Esophagus squamous epithelium (tissue), 5 donors: ENCODE measurements at regions not wholly inside any gene's neighbourhood (a gene's known extent, or its start where the extent isn't known, plus 50 kb on each side); places are given as distances from the start of the nearest gene placed in this dataset.

ENCODE experiments used
- DNase-seq: peaks from one replicate; lab custom pipeline; 2025; lab: John Stamatoyannopoulos, UW
- H3K27ac ChIP-seq, 4 donors: fragments of 200-600 bp; sonication (generic); one replicate each; pipeline ENCODE4 v1.5.1; 2016 to 2019; ENCODE audit warnings: mild to moderate bottlenecking in 1 of 4
- H3K27me3 ChIP-seq, 4 donors: fragments of 200-600 bp; sonication (generic); 1 replicate in 3 of 4; 2 replicates in 1 of 4; pipeline versions ENCODE4 v1.5.1 to v1.6.0; 2017 to 2021; ENCODE audit warnings: antibody characterized with exemption in 1 of 4
- H3K36me3 ChIP-seq, 3 donors: fragments of 200-600 bp; sonication (generic); one replicate each; pipeline ENCODE4 v1.5.1; 2016 to 2019
- H3K4me1 ChIP-seq, 3 donors: fragments of 200-600 bp; sonication (generic); one replicate each; pipeline ENCODE4 v1.5.1; 2017 to 2019
- H3K4me3 ChIP-seq, 4 donors: fragments of 200-600 bp; sonication (generic); 1 replicate in 3 of 4; 2 replicates in 1 of 4; pipeline ENCODE4 v1.5.1; 2016 to 2019; ENCODE audit warnings: mild to moderate bottlenecking in 2 of 4, moderate library complexity in 1 of 4
- H3K9me3 ChIP-seq, 3 donors: fragments of 200-600 bp; sonication (generic); one replicate each; pipeline ENCODE4 v1.5.1; 2016 to 2019
- POLR2A ChIP-seq, 4 donors: fragments of 450-650 bp; IDR thresholded peaks; one replicate each; pipeline ENCODE4 v1.6.1; 2017; ENCODE audit warnings: antibody characterized with exemption in 4 of 4, mild to moderate bottlenecking in 4 of 4, moderate library complexity in 3 of 4
- WGBS, 2 donors: methylation state at CpG; one replicate each; pipeline ENCODE4 v1.1.5; 2018; 5-methylcytosine and 5-hydroxymethylcytosine counted together
- intact Hi-C: fragments of 100-400 bp; cut with DNase I; formaldehyde crosslinking; loops from one replicate; pipeline ENCODE4 v1.15.0; 2022
- TF ChIP-seq, protein P1 (sequence below), 6 experiments: fragments of 450-650 bp in 4 of 6; fragments of 200-600 bp in 2 of 6; sonication (generic) in 2 of 6; IDR thresholded peaks; one replicate each; pipeline ENCODE4 v1.5.1; 2016 to 2019; ENCODE audit warnings: antibody characterized with exemption in 6 of 6, mild to moderate bottlenecking in 4 of 6, moderate library complexity in 4 of 6
- donor health status: DM: yes; HTN: yes; CAD: no.

DNA sequence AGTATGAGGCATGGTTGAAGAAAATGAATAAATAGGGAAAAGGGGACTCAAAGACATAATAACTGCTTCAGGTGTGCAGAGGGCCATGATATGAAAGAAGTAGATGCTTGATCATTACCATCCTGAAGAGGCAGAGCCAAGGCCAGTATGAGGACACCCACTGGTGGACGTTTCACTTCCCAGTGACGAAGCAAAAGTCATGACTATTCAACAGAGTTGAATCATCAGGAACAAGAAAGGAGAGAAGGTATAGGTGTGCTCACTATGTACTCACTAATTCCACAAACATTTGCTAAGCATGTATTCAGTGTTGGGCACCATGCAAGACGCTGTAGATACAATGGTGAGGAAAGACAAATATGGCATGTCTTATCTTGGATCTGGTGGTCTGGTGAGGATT is 319.2 kb upstream of the RUNX1 start:
- Histone ChIP-seq H3K4me3 (no peak overlapping the region), H3K36me3 (no peaks in the 10 kb centered on the region), H3K27ac (peak overlapping the region in 1 of 4 donors; percentile 32), H3K4me1 (peaks cover 0 to 13% (median 0%) of the 10 kb centered on the region in 3 donors), H3K9me3 (no peaks in the 10 kb centered on the region), H3K27me3 (no peaks in the 10 kb centered on the region)
- intact Hi-C loops: no loop called here
- no peak for DNase-seq
- TF ChIP-seq POLR2A (IDR thresholded peaks at IDR 0.05): no peak
- TF ChIP-seq, protein P1, sequence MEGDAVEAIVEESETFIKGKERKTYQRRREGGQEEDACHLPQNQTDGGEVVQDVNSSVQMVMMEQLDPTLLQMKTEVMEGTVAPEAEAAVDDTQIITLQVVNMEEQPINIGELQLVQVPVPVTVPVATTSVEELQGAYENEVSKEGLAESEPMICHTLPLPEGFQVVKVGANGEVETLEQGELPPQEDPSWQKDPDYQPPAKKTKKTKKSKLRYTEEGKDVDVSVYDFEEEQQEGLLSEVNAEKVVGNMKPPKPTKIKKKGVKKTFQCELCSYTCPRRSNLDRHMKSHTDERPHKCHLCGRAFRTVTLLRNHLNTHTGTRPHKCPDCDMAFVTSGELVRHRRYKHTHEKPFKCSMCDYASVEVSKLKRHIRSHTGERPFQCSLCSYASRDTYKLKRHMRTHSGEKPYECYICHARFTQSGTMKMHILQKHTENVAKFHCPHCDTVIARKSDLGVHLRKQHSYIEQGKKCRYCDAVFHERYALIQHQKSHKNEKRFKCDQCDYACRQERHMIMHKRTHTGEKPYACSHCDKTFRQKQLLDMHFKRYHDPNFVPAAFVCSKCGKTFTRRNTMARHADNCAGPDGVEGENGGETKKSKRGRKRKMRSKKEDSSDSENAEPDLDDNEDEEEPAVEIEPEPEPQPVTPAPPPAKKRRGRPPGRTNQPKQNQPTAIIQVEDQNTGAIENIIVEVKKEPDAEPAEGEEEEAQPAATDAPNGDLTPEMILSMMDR (IDR thresholded peaks at IDR 0.05): peak in 1 of 6 experiments; percentile 32
- WGBS, 2 donors: 52 to 55% methylated on average over 3 of the region's 3 CpGs

GRCh38 chr21:35367553-35367952 is 318.5 kb upstream of the RUNX1 start:
- DNase-seq: no peak
- Histone ChIP-seq H3K9me3 (no peaks in the 10 kb centered on the region), H3K27me3 (no peaks in the 10 kb centered on the region), H3K36me3 (no peaks in the 10 kb centered on the region), H3K4me1 (peaks cover 0 to 13% (median 0%) of the 10 kb centered on the region in 3 donors), H3K27ac (peak overlapping the region in 1 of 4 donors; percentile 32), H3K4me3 (no peak overlapping the region)
- TF ChIP-seq POLR2A (IDR thresholded peaks at IDR 0.05): no peak
- TF ChIP-seq, protein P1 (IDR thresholded peaks at IDR 0.05): no peak
- intact Hi-C loops: no loop called here
- 57 to 71% methylated on average over 4 of the region's 4 CpGs for WGBS, 2 donors

GRCh38 chr21:35366394-35367080 is 317.4 kb upstream of the RUNX1 start:
- H3K27me3 ChIP-seq: no peaks in the 10 kb centered on the region
- no peak for TF ChIP-seq POLR2A (IDR thresholded peaks at IDR 0.05)
- TF ChIP-seq, protein P1 (IDR thresholded peaks at IDR 0.05): no peak
- H3K4me1 ChIP-seq: peaks cover 0 to 13% (median 0%) of the 10 kb centered on the region in 3 donors
- no peak for DNase-seq
- intact Hi-C loops: no loop called here
- H3K27ac ChIP-seq: peak overlapping the region in 2 of 4 donors; percentile 51 to 66
- 54 to 57% methylated on average over 5 of the region's 5 CpGs for WGBS, 2 donors
- no peak overlapping the region for H3K4me3 ChIP-seq
- H3K9me3 ChIP-seq: no peaks in the 10 kb centered on the region
- no peaks in the 10 kb centered on the region for H3K36me3 ChIP-seq

- no peaks in the 10 kb centered on the region for H3K27me3 ChIP-seq
- 80 to 93% methylated on average over 6 of the region's 6 CpGs for WGBS, 2 donors
- no peak for DNase-seq
- TF ChIP-seq POLR2A (IDR thresholded peaks at IDR 0.05): no peak
- TF ChIP-seq, protein P1 (IDR thresholded peaks at IDR 0.05): no peak
- H3K27ac ChIP-seq: no peak overlapping the region
- no peaks in the 10 kb centered on the region for H3K36me3 ChIP-seq
- no peak overlapping the region for H3K4me3 ChIP-seq
- intact Hi-C loops: no loop called here
- no peaks in the 10 kb centered on the region for H3K9me3 ChIP-seq
- H3K4me1 ChIP-seq: peaks cover 0 to 26% (median 0%) of the 10 kb centered on the region in 3 donors
Observed at GRCh38 chr21:35363458-35363857, 314.4 kb upstream of the RUNX1 start.

- Histone ChIP-seq H3K9me3 (no peaks in the 10 kb centered on the region), H3K4me3 (no peak overlapping the region), H3K36me3 (no peaks in the 10 kb centered on the region), H3K27ac (no peak overlapping the region), H3K27me3 (no peaks in the 10 kb centered on the region), H3K4me1 (peaks cover 0 to 16% (median 0%) of the 10 kb centered on the region in 3 donors)
- no peak for TF ChIP-seq POLR2A (IDR thresholded peaks at IDR 0.05)
- TF ChIP-seq, protein P1 (IDR thresholded peaks at IDR 0.05): no peak
- no peak for DNase-seq
- intact Hi-C loops: no loop called here
Observed at GRCh38 chr21:35361988-35362387, 312.9 kb upstream of the RUNX1 start.
